ENCODE measurements at regions not wholly inside any gene's neighbourhood (a gene's known extent, or its start where the extent isn't known, plus 50 kb on each side); places are given as distances from the start of the nearest gene placed in this dataset.

- TF ChIP-seq CTCF (IDR thresholded peaks at IDR 0.05; ENCODE audit: insufficient read depth, low read length, poor library complexity, severe bottlenecking) (no peak), EZH2phosphoT487 (conservative IDR thresholded peaks at IDR 0.05; ENCODE audit: low read length) (no peak)
Measured at GRCh38 chr13:89322466-89322865, 1651.3 kb downstream of the SLITRK5 start.
